SK-N-SH (cell line): ENCODE measurements at regions not wholly inside any gene's neighbourhood (a gene's known extent, or its start where the extent isn't known, plus 50 kb on each side); places are given as distances from the start of the nearest gene placed in this dataset.

ENCODE experiments used
- CTCF ChIA-PET: fragments of 300-600, 350-600 bp; formaldehyde crosslinking; extraction: SDS; loops from one replicate; lab custom pipeline; 2021; lab: Yijun Ruan, JAX
- POLR2A ChIA-PET: fragments of 350-600 bp; sonication (Branson Sonifier 250); formaldehyde crosslinking; extraction: SDS; loops from one replicate; lab custom pipeline; 2020; ENCODE audit warnings: antibody characterized with exemption, inconsistent platforms; lab: Yijun Ruan, JAX
- DNase-seq: peaks from one replicate; pipeline ENCODE4 v3.0.0; 2012
- H2AFZ ChIP-seq: fragments of 200-600 bp; sonication (generic); 2 replicates; pipeline ENCODE4 v1.8.1; 2016; ENCODE audit warnings: antibody characterized with exemption, mild to moderate bottlenecking, low read depth
- H3F3A ChIP-seq: fragments of 200-600 bp; sonication (generic); replicated peaks from 2 replicates; pipeline ENCODE3; 2016; ENCODE audit warnings: antibody characterized with exemption, mild to moderate bottlenecking; ENCODE audit not compliant: insufficient read depth
- H3K27ac ChIP-seq, 2 experiments: fragments of 200-500 bp in 1 of 2; fragments of 200-600 bp in 1 of 2; sonication (Bioruptor generic) in 1 of 2; sonication (generic), shearing (Covaris generic) in 1 of 2; 2 replicates each; pipeline versions ENCODE4 v1.5.1 to v1.6.1; 2014 to 2016; ENCODE audit warnings: low read depth in 2 of 2, inconsistent platforms in 1 of 2, low read length in 1 of 2, mild to moderate bottlenecking in 1 of 2, mixed read lengths in 1 of 2
- H3K27me3 ChIP-seq: fragments of 200-600 bp; sonication (generic), shearing (Covaris generic); 2 replicates; pipeline ENCODE4 v1.6.1; 2016; ENCODE audit warnings: mixed run types; ENCODE audit not compliant: insufficient read depth
- H3K36me3 ChIP-seq, 2 experiments: fragments of 200-500 bp in 1 of 2; fragments of 200-600 bp in 1 of 2; sonication (Bioruptor generic) in 1 of 2; sonication (generic) in 1 of 2; replicated peaks in 1 of 2; 2 replicates each; pipeline versions ENCODE3 to v1.5.1; 2014 to 2016; ENCODE audit warnings: low read length in 1 of 2, mild to moderate bottlenecking in 1 of 2; ENCODE audit not compliant: insufficient read depth in 2 of 2, control insufficient read depth in 1 of 2
- H3K4me1 ChIP-seq, 2 experiments: fragments of 200-500 bp in 1 of 2; fragments of 200-600 bp in 1 of 2; sonication (Bioruptor generic) in 1 of 2; sonication (generic), shearing (Covaris generic) in 1 of 2; 2 replicates each; pipeline versions ENCODE4 v1.5.1 to v1.6.1; 2014 to 2016; ENCODE audit warnings: low read depth in 1 of 2, low read length in 1 of 2, mixed run types in 1 of 2; ENCODE audit not compliant: insufficient read depth in 2 of 2, control insufficient read depth in 1 of 2
- H3K4me2 ChIP-seq: fragments of 200-600 bp; sonication (generic), shearing (Covaris generic); 2 replicates; pipeline ENCODE4 v1.6.1; 2017; ENCODE audit warnings: mixed run types
- H3K4me3 ChIP-seq, 2 experiments: fragments of 200-500 bp in 1 of 2; fragments of 200-600 bp in 1 of 2; sonication (Bioruptor generic) in 1 of 2; sonication (generic), shearing (Covaris generic) in 1 of 2; 2 replicates each; pipeline versions ENCODE4 v1.5.1 to v1.8.1; 2014 to 2016; ENCODE audit warnings: low read depth in 2 of 2, inconsistent platforms in 1 of 2, low read length in 1 of 2, mild to moderate bottlenecking in 1 of 2, mixed read lengths in 1 of 2, moderate library complexity in 1 of 2
- H3K79me2 ChIP-seq: fragments of 200-600 bp; sonication (generic); 2 replicates; pipeline ENCODE4 v1.8.1; 2017; ENCODE audit warnings: mild to moderate bottlenecking; ENCODE audit not compliant: insufficient read depth
- H3K9ac ChIP-seq: fragments of 200-600 bp; sonication (generic); 2 replicates; pipeline ENCODE4 v1.6.1; 2017; ENCODE audit warnings: mixed run types
- H3K9me2 ChIP-seq: fragments of 200-600 bp; sonication (generic); 2 replicates; pipeline ENCODE4 v1.6.1; 2017; ENCODE audit warnings: mixed run types
- H3K9me3 ChIP-seq: fragments of 200-600 bp; sonication (generic); 2 replicates; pipeline ENCODE4 v1.6.1; 2017; ENCODE audit warnings: mixed run types, mild to moderate bottlenecking, moderate library complexity
- H4K20me1 ChIP-seq: fragments of 200-600 bp; sonication (generic); 2 replicates; pipeline ENCODE4 v1.6.1; 2017; ENCODE audit warnings: mild to moderate bottlenecking, mixed run types; ENCODE audit not compliant: insufficient read depth
- EZH2phosphoT487 ChIP-seq: fragments of 200-600 bp; sonication (generic); IDR thresholded peaks from 2 replicates; pipeline ENCODE4 v1.6.1; 2017; ENCODE audit warnings: low read depth, mixed run types, mild to moderate bottlenecking, antibody characterized with exemption, moderate library complexity, borderline replicate concordance
- FOXM1 ChIP-seq: IDR thresholded peaks from 2 replicates; pipeline ENCODE4 v1.4.0; 2012; ENCODE audit warnings: low read depth, mild to moderate bottlenecking
- GABPA ChIP-seq: IDR thresholded peaks from 2 replicates; pipeline ENCODE4 v1.4.0; 2012; ENCODE audit warnings: low read depth, mild to moderate bottlenecking
- MEF2A ChIP-seq: IDR thresholded peaks from 2 replicates; pipeline ENCODE4 v1.4.0; 2012; ENCODE audit warnings: low read depth, borderline replicate concordance
- MXI1 ChIP-seq: IDR thresholded peaks from 2 replicates; pipeline ENCODE4 v1.6.1; 2012; ENCODE audit warnings: mild to moderate bottlenecking, low read depth, low read length, improper control_type of control experiment
- NFIC ChIP-seq: IDR thresholded peaks from 2 replicates; pipeline ENCODE4 v1.4.0; 2012; ENCODE audit warnings: borderline replicate concordance
- NRF1 ChIP-seq: IDR thresholded peaks from 2 replicates; pipeline ENCODE4 v1.6.1; 2012; ENCODE audit warnings: low read depth, mild to moderate bottlenecking, low read length
- POLR2AphosphoS5 ChIP-seq: IDR thresholded peaks from 2 replicates; pipeline ENCODE4 v1.6.1; 2012; ENCODE audit warnings: low read depth, low read length
- RCOR1 ChIP-seq: fragments of 150-350 bp; IDR thresholded peaks from 2 replicates; pipeline ENCODE4 v1.6.1; 2017; ENCODE audit warnings: antibody characterized with exemption, low read length
- RFX5 ChIP-seq: IDR thresholded peaks from 2 replicates; pipeline ENCODE4 v1.6.1; 2012; ENCODE audit warnings: mild to moderate bottlenecking, improper control_type of control experiment, low read length
- RXRA ChIP-seq: IDR thresholded peaks from 2 replicates; pipeline ENCODE4 v1.4.0; 2012; ENCODE audit warnings: low read depth, mild to moderate bottlenecking, borderline replicate concordance
- TEAD4 ChIP-seq: IDR thresholded peaks from 2 replicates; pipeline ENCODE4 v1.4.0; 2012; ENCODE audit warnings: mild to moderate bottlenecking, borderline replicate concordance; ENCODE audit not compliant: insufficient read depth
- WGBS: methylation state at CpG from one replicate; pipeline ENCODE4 v1.1.6; 2017; ENCODE audit warnings: low lambda C conversion rate; 5-methylcytosine and 5-hydroxymethylcytosine counted together
- TF ChIP-seq, protein P1 (sequence below): fragments of 200-600 bp; sonication (generic); IDR thresholded peaks from 2 replicates; pipeline ENCODE4 v1.6.1; 2017; ENCODE audit warnings: antibody characterized with exemption, mild to moderate bottlenecking, moderate library complexity
- TF ChIP-seq, protein P2 (sequence below): IDR thresholded peaks from 2 replicates; pipeline ENCODE4 v1.4.0; 2012; ENCODE audit warnings: low read depth, borderline replicate concordance
- TF ChIP-seq, protein P3 (sequence below): IDR thresholded peaks from 2 replicates; pipeline ENCODE4; 2012
- TF ChIP-seq, protein P4 (sequence below): fragments of 150-350 bp; IDR thresholded peaks from 2 replicates; pipeline ENCODE4 v1.6.1; 2016; ENCODE audit warnings: mild to moderate bottlenecking, low read depth, low read length
- TF ChIP-seq, protein P5 (sequence below): IDR thresholded peaks from 2 replicates; pipeline ENCODE4 v1.4.0; 2012; ENCODE audit warnings: low read depth, borderline replicate concordance

DNA sequence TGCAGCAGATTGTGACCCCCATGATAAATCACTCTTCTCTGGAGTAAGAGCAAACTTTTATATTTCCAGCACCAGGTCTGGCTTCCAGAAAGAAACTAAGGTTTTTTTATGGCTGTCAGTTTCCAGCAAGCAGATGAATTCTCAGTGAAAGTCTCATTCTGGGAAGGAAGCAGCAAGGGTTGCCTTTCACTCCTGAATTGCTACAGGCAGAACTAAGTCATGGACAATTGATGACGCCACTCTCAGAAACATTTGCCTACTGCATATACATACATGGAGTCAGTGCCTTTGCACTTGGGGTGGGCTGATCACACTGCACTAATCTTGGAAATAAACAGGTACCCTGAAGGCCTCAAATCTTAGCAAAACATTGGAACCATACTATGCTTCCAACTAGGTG is 80.0 kb downstream of the IL21 start:
- Histone ChIP-seq H3K4me2 (no peak overlapping the region), H3K79me2 (no peaks in the 10 kb centered on the region), H3K36me3 (no peaks in the 10 kb centered on the region), H3K4me3 (no peak overlapping the region), H3K9me2 (no peaks in the 10 kb centered on the region), H3K9ac (no peak overlapping the region), H3F3A (no peaks in the 10 kb centered on the region), H3K27ac (no peak overlapping the region), H3K4me1 (no peaks in the 10 kb centered on the region), H3K9me3 (no peaks in the 10 kb centered on the region), H3K27me3 (no peaks in the 10 kb centered on the region)
- CTCF ChIA-PET = no interaction called here
- no peak for DNase-seq
- POLR2A ChIA-PET = no interaction called here
- WGBS = 14% methylated on average over 1 of the region's 1 CpG
- no peak for TF ChIP-seq MXI1
- TF ChIP-seq, protein P1, sequence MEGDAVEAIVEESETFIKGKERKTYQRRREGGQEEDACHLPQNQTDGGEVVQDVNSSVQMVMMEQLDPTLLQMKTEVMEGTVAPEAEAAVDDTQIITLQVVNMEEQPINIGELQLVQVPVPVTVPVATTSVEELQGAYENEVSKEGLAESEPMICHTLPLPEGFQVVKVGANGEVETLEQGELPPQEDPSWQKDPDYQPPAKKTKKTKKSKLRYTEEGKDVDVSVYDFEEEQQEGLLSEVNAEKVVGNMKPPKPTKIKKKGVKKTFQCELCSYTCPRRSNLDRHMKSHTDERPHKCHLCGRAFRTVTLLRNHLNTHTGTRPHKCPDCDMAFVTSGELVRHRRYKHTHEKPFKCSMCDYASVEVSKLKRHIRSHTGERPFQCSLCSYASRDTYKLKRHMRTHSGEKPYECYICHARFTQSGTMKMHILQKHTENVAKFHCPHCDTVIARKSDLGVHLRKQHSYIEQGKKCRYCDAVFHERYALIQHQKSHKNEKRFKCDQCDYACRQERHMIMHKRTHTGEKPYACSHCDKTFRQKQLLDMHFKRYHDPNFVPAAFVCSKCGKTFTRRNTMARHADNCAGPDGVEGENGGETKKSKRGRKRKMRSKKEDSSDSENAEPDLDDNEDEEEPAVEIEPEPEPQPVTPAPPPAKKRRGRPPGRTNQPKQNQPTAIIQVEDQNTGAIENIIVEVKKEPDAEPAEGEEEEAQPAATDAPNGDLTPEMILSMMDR = no peak
- TF ChIP-seq RCOR1 = no peak
- TF ChIP-seq EZH2phosphoT487 = no peak
- TF ChIP-seq, protein P2, sequence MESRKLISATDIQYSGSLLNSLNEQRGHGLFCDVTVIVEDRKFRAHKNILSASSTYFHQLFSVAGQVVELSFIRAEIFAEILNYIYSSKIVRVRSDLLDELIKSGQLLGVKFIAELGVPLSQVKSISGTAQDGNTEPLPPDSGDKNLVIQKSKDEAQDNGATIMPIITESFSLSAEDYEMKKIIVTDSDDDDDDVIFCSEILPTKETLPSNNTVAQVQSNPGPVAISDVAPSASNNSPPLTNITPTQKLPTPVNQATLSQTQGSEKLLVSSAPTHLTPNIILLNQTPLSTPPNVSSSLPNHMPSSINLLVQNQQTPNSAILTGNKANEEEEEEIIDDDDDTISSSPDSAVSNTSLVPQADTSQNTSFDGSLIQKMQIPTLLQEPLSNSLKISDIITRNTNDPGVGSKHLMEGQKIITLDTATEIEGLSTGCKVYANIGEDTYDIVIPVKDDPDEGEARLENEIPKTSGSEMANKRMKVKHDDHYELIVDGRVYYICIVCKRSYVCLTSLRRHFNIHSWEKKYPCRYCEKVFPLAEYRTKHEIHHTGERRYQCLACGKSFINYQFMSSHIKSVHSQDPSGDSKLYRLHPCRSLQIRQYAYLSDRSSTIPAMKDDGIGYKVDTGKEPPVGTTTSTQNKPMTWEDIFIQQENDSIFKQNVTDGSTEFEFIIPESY = no peak
- TF ChIP-seq GABPA = no peak
- TF ChIP-seq FOXM1 = no peak
- TF ChIP-seq POLR2AphosphoS5 = no peak
- no peak for TF ChIP-seq NFIC
- TF ChIP-seq, all 33 proteins: peak for 0
- Histone ChIP-seq H4K20me1 (no peaks in the 10 kb centered on the region), H2AFZ (no peak overlapping the region)

DNA sequence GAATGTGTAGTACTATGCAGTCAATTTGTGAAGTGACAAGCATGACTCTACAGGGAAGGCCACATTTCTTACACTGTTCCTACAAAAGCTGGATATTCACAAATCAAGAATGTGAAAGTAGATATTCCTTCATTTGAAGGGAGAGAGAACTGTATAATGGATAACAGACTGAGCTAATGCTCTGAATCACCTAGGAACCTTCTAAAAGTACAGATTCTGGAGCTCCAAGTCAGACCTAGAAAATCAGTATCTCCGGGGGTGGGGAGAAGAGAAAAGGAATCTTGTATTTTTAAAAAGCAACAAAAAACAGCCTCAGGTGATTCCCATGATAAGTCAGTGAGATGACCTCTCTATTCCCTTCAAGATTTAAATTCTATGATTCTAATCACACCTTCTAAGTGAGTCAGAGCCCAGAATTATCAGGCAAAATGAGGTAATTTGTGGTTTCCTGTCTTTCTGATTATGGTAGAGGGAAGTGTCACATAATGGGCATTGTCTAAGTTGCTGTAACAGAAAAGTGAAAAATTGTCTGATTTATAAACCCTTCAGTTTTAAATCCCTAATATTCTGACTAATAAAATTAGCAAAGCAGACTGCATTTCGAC is 80.9 kb downstream of the IL21 start:
- POLR2A ChIA-PET = no interaction called here
- H3K9me2 ChIP-seq = no peaks in the 10 kb centered on the region
- CTCF ChIA-PET = no interaction called here
- H3K4me3 ChIP-seq = no peak overlapping the region
- TF ChIP-seq RCOR1 = no peak
- TF ChIP-seq, protein P2 = no peak
- TF ChIP-seq, protein P3, sequence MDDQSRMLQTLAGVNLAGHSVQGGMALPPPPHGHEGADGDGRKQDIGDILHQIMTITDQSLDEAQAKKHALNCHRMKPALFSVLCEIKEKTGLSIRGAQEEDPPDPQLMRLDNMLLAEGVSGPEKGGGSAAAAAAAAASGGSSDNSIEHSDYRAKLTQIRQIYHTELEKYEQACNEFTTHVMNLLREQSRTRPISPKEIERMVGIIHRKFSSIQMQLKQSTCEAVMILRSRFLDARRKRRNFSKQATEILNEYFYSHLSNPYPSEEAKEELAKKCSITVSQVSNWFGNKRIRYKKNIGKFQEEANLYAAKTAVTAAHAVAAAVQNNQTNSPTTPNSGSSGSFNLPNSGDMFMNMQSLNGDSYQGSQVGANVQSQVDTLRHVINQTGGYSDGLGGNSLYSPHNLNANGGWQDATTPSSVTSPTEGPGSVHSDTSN = no peak
- no peak for TF ChIP-seq NRF1
- TF ChIP-seq RXRA = no peak
- no peak for TF ChIP-seq EZH2phosphoT487
- TF ChIP-seq, protein P4, sequence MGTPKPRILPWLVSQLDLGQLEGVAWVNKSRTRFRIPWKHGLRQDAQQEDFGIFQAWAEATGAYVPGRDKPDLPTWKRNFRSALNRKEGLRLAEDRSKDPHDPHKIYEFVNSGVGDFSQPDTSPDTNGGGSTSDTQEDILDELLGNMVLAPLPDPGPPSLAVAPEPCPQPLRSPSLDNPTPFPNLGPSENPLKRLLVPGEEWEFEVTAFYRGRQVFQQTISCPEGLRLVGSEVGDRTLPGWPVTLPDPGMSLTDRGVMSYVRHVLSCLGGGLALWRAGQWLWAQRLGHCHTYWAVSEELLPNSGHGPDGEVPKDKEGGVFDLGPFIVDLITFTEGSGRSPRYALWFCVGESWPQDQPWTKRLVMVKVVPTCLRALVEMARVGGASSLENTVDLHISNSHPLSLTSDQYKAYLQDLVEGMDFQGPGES = no peak
- no peak for TF ChIP-seq TEAD4
- no peak for TF ChIP-seq NFIC
- TF ChIP-seq GABPA = no peak
- TF ChIP-seq, protein P5, sequence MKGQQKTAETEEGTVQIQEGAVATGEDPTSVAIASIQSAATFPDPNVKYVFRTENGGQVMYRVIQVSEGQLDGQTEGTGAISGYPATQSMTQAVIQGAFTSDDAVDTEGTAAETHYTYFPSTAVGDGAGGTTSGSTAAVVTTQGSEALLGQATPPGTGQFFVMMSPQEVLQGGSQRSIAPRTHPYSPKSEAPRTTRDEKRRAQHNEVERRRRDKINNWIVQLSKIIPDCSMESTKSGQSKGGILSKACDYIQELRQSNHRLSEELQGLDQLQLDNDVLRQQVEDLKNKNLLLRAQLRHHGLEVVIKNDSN = no peak
- TF ChIP-seq RFX5 = no peak
- no peak for TF ChIP-seq MEF2A
- no peak overlapping the region for H3K9ac ChIP-seq
- no peak for DNase-seq
- no peaks in the 10 kb centered on the region for H3K27me3 ChIP-seq
- no peaks in the 10 kb centered on the region for H4K20me1 ChIP-seq
- no peaks in the 10 kb centered on the region for H3K79me2 ChIP-seq
- H3F3A ChIP-seq = no peaks in the 10 kb centered on the region
- H3K36me3 ChIP-seq = no peaks in the 10 kb centered on the region
- no peaks in the 10 kb centered on the region for H3K9me3 ChIP-seq
- H2AFZ ChIP-seq = no peak overlapping the region
- no peaks in the 10 kb centered on the region for H3K4me1 ChIP-seq
- no peak overlapping the region for H3K4me2 ChIP-seq
- H3K27ac ChIP-seq = no peak overlapping the region
- 8% methylated on average over 2 of the region's 2 CpGs for WGBS
